ENCODE measurements at regions not wholly inside any gene's neighbourhood (a gene's known extent, or its start where the extent isn't known, plus 50 kb on each side); places are given as distances from the start of the nearest gene placed in this dataset.

DNA sequence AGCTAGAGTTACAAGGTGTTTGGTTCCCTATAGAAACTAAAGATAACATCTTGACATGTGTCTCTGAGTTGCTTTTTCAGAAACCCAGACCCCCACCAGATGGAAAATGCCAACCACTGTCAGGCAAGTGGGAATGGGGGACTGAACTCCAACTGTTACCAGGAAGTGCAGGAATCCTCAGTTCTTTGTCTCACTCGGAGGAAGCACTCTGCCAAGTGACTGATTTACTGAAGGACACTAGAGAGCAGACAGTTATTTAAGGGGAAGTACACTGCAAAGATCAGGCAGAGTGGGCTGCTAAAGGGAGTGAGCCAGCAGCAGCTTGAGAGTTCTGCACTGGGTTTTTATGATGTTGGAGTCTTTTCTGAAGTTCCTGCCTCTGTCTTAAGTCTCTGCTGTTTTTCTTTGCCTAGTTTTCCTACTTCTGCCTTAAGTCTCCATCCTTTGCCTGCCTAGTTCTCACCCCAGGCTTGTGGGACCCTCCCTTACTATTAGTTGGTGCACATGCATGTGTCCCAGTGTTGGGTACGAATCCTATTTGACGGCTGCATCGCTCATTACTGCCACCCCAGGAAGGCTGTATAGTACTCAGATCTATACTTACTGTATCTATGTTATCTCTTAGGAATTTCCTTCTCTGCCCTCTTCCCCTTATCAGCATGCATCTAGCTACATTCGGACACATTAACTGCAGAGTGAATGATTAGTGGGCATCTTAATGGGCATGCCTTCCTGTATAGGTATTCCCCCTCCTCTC is 97.1 kb downstream of the TEX51 start:
- Mint-ChIP-seq H3K9me3 (no peaks in the 10 kb centered on the region), H3K27ac (ENCODE audit: low read depth) (no peak overlapping the region), H3K4me3 (no peak overlapping the region), H3K4me1 (no peaks in the 10 kb centered on the region), H3K27me3 (peaks cover 29% of the 10 kb centered on the region), H3K36me3 (ENCODE audit: insufficient read depth) (no peaks in the 10 kb centered on the region)
- no peak for ATAC-seq (replicated peaks; ENCODE audit: extremely low read depth, poor library complexity, severe bottlenecking)
- no peak for DNase-seq (ENCODE audit: low spot score in 2 of 2)

GRCh38 chr2:126996378-126996699 is 97.6 kb downstream of the TEX51 start:
- Mint-ChIP-seq H3K27me3 (peaks cover 26% of the 10 kb centered on the region), H3K9me3 (no peaks in the 10 kb centered on the region), H3K4me3 (no peak overlapping the region), H3K36me3 (ENCODE audit: insufficient read depth) (peaks cover 1% of the 10 kb centered on the region), H3K27ac (ENCODE audit: low read depth) (no peak overlapping the region), H3K4me1 (no peaks in the 10 kb centered on the region)
- ATAC-seq (replicated peaks; ENCODE audit: extremely low read depth, poor library complexity, severe bottlenecking) = no peak
- no peak for DNase-seq (ENCODE audit: low spot score in 2 of 2)
